Dedifferentiated amniotic fluid mesenchymal stem cell (primary cell): ENCODE measurements at regions not wholly inside any gene's neighbourhood (a gene's known extent, or its start where the extent isn't known, plus 50 kb on each side); places are given as distances from the start of the nearest gene placed in this dataset.

Experiments
- DNase-seq: peaks from one replicate; pipeline ENCODE4 v3.0.0-alpha.2; 2016; ENCODE audit errors: extremely low spot score

GRCh38 chr14:51307551-51307950 lies 67.5 kb downstream of the TMX1 start:
- no peak for DNase-seq

- DNase-seq = no peak
These were observed 68.8 kb downstream of the TMX1 start for GRCh38 chr14:51308866-51309265.

DNA sequence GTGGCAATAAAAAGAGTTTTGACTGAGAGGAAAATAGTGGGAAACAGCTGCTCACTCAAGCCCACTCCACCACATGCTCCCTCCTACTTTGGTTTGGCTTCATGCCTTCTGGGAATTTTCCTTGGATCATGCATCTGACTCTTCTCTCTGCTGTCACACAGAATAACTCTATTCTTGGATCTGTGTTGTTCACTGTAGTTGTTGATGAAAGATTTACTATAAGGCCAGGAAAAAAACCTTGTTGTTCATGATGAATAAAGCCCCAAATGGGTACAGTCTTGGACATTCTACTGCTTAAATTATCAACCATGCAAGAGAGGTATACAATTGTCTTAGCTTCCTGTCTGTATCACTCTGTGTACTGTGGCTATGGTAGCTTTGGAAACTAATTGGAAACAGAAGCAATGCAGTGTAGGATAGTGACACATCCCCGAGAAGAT lies 70.5 kb downstream of the TMX1 start:
- peak; percentile 36 for DNase-seq

GRCh38 chr14:51314321-51315015 lies 74.4 kb downstream of the TMX1 start:
- DNase-seq = no peak

GRCh38 chr14:51317373-51317772 lies 77.3 kb downstream of the TMX1 start:
- DNase-seq = no peak

- no peak for DNase-seq
These were observed 79.0 kb downstream of the TMX1 start for GRCh38 chr14:51318813-51319597.

- DNase-seq = no peak
These were observed 81.0 kb downstream of the TMX1 start for GRCh38 chr14:51321036-51321435.

GRCh38 chr14:51323492-51323891 lies 83.4 kb downstream of the TMX1 start:
- no peak for DNase-seq

DNA sequence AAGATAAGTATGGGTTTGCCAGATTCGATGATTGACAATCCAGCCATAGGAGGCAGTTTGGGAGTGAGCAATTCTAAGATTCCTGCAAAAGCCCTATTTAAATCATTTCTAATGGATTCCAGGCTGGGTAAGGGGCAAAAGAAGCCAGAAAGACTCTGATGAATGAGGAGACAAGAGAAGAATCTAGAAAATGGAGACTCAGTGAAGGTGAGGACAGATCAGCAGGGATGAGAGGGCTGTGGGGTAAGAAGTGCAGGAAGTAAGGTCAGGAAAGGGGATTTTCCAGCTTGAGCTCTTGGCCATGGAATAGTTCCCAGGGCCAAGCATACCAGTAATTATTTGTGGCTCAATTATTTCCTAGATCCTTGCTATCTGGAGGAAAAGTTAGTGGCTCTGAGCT lies 87.3 kb downstream of the TMX1 start:
- DNase-seq = no peak

- DNase-seq = no peak
These were observed 88.2 kb downstream of the TMX1 start for GRCh38 chr14:51328064-51328771.

DNA sequence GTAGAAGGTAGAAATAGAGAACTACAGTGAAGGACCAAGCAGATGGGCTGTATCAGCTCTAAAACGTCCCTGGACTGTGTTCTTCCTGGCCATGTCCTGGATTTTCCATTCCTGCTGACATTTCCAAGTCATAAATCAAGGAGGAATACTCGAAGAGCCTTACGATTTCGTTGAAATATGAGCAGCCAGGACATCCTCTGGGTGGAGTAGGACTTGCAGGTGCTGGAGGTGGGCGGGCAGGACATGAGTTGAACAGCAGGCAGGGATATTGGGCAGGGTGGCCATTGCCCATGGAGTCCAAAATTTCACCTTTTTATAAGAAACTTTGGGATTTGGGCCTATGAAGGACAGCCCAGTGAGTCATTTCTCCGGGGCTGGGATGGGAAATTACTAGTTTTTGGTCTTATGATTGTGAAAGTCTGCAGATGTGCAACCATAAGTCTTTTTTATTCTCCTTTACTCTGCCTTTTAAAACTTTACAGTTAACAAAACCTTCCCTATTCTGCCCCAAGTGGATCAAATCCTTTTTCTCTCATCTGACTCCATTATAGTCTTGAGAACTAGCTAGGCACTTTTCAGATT lies 88.8 kb downstream of the TMX1 start:
- no peak for DNase-seq

DNA sequence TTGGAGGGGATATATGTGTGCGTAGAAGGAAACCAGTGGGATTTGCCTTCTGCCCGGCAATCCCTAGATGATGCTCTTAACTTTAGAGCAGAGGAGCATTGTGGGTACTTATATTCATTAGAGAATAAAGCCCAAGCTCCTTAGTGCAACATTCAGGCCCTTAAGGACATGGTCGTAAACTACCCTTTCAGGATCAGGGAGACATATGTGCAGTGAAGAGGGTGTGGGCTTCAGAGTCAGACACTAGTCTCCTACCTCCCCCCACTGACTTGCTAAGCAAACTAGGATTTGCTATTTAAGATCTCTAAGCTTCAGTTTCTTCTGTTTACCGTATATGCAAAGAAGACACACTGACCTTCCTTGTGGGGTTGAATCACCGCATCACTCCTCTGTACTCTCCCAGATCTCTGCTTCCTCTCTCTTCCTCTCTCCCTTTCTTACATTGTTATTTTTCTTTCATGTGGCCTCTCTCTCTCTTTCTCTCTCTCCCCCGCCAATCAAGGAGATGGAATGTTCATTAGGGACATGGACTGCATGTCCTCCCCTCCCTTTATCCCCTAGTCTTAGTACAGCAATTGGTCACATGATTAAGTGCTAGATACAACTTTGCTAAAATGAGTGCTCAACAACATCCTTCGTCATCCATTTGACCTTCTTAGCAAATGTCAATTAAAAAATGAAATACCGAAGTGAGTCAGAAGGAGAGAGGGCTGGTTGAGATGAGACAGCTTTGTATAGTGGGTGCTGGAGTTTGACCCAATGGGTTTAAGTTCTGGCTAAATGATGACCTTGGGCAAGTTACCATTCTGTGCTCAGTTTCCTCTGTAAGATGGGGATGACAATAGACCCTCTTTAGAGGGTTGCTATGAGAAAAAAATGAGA lies 91.7 kb downstream of the TMX1 start:
- DNase-seq = no peak

DNA sequence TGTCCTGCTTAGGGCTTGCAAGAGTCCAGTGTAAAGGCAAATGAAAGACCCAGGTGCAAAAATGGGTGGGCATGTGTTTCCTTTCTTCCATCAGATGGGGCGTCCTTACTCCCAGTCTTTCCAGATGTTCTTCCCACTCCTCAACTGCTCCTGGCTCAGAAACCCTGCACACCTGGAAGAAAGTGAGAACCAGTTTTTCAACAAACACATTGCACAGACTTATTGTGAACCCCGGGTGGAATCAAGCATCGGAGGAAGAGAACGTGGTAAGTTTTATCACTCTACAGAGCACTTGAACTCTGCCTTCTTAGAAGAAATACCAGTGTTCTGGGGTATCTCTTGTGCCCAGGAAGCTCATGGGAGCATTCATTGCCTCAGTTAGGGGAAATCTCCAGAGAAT lies 93.3 kb downstream of the TMX1 start:
- DNase-seq = no peak

- DNase-seq = peak; percentile 48
These were observed 94.0 kb downstream of the TMX1 start for GRCh38 chr14:51333901-51334521.

GRCh38 chr14:51334566-51334965 lies 94.5 kb downstream of the TMX1 start:
- DNase-seq = no peak

GRCh38 chr14:51335531-51335930 lies 95.5 kb downstream of the TMX1 start:
- DNase-seq = no peak

- DNase-seq = no peak
These were observed 96.1 kb downstream of the TMX1 start for GRCh38 chr14:51335961-51336723.

- DNase-seq = no peak
These were observed 96.7 kb downstream of the TMX1 start for GRCh38 chr14:51336734-51337133.

DNA sequence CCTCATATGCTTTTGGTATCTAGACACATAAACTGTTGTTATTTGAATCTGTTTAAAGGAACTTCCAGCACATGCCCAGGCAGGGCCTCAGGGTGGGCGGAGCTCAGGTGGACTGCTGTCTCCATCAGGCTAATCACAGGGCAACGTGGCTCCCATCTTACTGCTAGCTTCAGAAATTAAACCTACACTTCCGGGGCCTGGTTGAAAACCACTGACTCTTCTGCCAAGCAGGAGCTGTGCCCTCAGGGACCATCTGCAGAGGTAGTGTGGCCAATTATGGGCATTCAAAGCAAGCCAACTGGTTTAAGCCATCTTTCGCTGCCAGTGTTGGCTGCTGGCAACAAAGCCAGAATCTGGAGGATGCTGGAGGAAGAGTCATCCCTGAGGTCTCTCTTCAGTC lies 97.5 kb downstream of the TMX1 start:
- no peak for DNase-seq

- no peak for DNase-seq
These were observed 101.3 kb downstream of the TMX1 start for GRCh38 chr14:51341338-51341737.
